Erythroblast (primary cell): ENCODE measurements at regions not wholly inside any gene's neighbourhood (a gene's known extent, or its start where the extent isn't known, plus 50 kb on each side); places are given as distances from the start of the nearest gene placed in this dataset.

Source experiments
- GATA1 ChIP-seq: IDR thresholded peaks from 2 replicates; pipeline ENCODE4 v1.6.1; 2011; ENCODE audit warnings: low read depth, mild to moderate bottlenecking, control low read depth, low read length, moderate library complexity
- POLR2A ChIP-seq: IDR thresholded peaks from 2 replicates; pipeline ENCODE4 v1.6.1; 2011; ENCODE audit warnings: mild to moderate bottlenecking, low read length

GRCh38 chr5:157912621-157913325 is 53.8 kb upstream of the CLINT1 start:
- TF ChIP-seq POLR2A, result no peak
- no peak for TF ChIP-seq GATA1
